SK-N-SH treated with all-trans-retinoic acid at 6 μM for 48 hours (cell line): ENCODE measurements at regions not wholly inside any gene's neighbourhood (a gene's known extent, or its start where the extent isn't known, plus 50 kb on each side); places are given as distances from the start of the nearest gene placed in this dataset.

Experiments
- CSRNP3 ChIP-seq: fragments of 250-450 bp; sonication (Bioruptor Pico); IDR thresholded peaks from 2 replicates; pipeline ENCODE4 v1.5.1; 2021; ENCODE audit warnings: mild to moderate bottlenecking, moderate library complexity
- ESRRG ChIP-seq: fragments of 250-450 bp; sonication (Bioruptor Pico); IDR thresholded peaks from 2 replicates; pipeline ENCODE4 v1.6.1; 2021; ENCODE audit warnings: mild to moderate bottlenecking
- PATZ1 ChIP-seq: fragments of 250-450 bp; sonication (Bioruptor Pico); IDR thresholded peaks from 2 replicates; pipeline ENCODE4 v1.8.0; 2020; ENCODE audit warnings: mild to moderate bottlenecking, moderate library complexity, borderline replicate concordance
- POU6F1 ChIP-seq: fragments of 250-450 bp; sonication (Bioruptor Pico); IDR thresholded peaks from 2 replicates; pipeline ENCODE4 v1.8.0; 2021; ENCODE audit warnings: low read depth, mild to moderate bottlenecking, moderate library complexity, borderline replicate concordance
- TSHZ2 ChIP-seq: fragments of 250-450 bp; sonication (Bioruptor Pico); IDR thresholded peaks from 2 replicates; pipeline ENCODE4 v1.5.0; 2020; ENCODE audit warnings: mild to moderate bottlenecking, moderate library complexity
- ZNF8 ChIP-seq: fragments of 450-650 bp; formaldehyde crosslinking; IDR thresholded peaks from 2 replicates; pipeline ENCODE4 v1.5.0; 2020; ENCODE audit warnings: mild to moderate bottlenecking, moderate library complexity

- TF ChIP-seq PATZ1 (CRISPR knock-in tag): no peak
- no peak for TF ChIP-seq POU6F1 (CRISPR knock-in tag)
- no peak for TF ChIP-seq ESRRG (CRISPR knock-in tag)
- TF ChIP-seq ZNF8: no peak
- no peak for TF ChIP-seq TSHZ2 (CRISPR knock-in tag)
- TF ChIP-seq CSRNP3 (CRISPR knock-in tag): no peak
These were observed 593.6 kb downstream of the TMX3 start for GRCh38 chr18:68121308-68121707.
